SK-N-SH (cell line): ENCODE measurements at regions not wholly inside any gene's neighbourhood (a gene's known extent, or its start where the extent isn't known, plus 50 kb on each side); places are given as distances from the start of the nearest gene placed in this dataset.

Experiments
- CTCF ChIA-PET: fragments of 300-600, 350-600 bp; formaldehyde crosslinking; extraction: SDS; loops from one replicate; lab custom pipeline; 2021; lab: Yijun Ruan, JAX
- POLR2A ChIA-PET: fragments of 350-600 bp; sonication (Branson Sonifier 250); formaldehyde crosslinking; extraction: SDS; loops from one replicate; lab custom pipeline; 2020; ENCODE audit warnings: antibody characterized with exemption, inconsistent platforms; lab: Yijun Ruan, JAX
- DNase-seq: peaks from one replicate; pipeline ENCODE4 v3.0.0; 2012
- H2AFZ ChIP-seq: fragments of 200-600 bp; sonication (generic); 2 replicates; pipeline ENCODE4 v1.8.1; 2016; ENCODE audit warnings: antibody characterized with exemption, mild to moderate bottlenecking, low read depth
- H3F3A ChIP-seq: fragments of 200-600 bp; sonication (generic); replicated peaks from 2 replicates; pipeline ENCODE3; 2016; ENCODE audit warnings: antibody characterized with exemption, mild to moderate bottlenecking; ENCODE audit not compliant: insufficient read depth
- H3K27ac ChIP-seq, 2 experiments: fragments of 200-500 bp in 1 of 2; fragments of 200-600 bp in 1 of 2; sonication (Bioruptor generic) in 1 of 2; sonication (generic), shearing (Covaris generic) in 1 of 2; 2 replicates each; pipeline versions ENCODE4 v1.5.1 to v1.6.1; 2014 to 2016; ENCODE audit warnings: low read depth in 2 of 2, inconsistent platforms in 1 of 2, low read length in 1 of 2, mild to moderate bottlenecking in 1 of 2, mixed read lengths in 1 of 2
- H3K27me3 ChIP-seq: fragments of 200-600 bp; sonication (generic), shearing (Covaris generic); 2 replicates; pipeline ENCODE4 v1.6.1; 2016; ENCODE audit warnings: mixed run types; ENCODE audit not compliant: insufficient read depth
- H3K36me3 ChIP-seq, 2 experiments: fragments of 200-500 bp in 1 of 2; fragments of 200-600 bp in 1 of 2; sonication (Bioruptor generic) in 1 of 2; sonication (generic) in 1 of 2; replicated peaks in 1 of 2; 2 replicates each; pipeline versions ENCODE3 to v1.5.1; 2014 to 2016; ENCODE audit warnings: low read length in 1 of 2, mild to moderate bottlenecking in 1 of 2; ENCODE audit not compliant: insufficient read depth in 2 of 2, control insufficient read depth in 1 of 2
- H3K4me1 ChIP-seq, 2 experiments: fragments of 200-500 bp in 1 of 2; fragments of 200-600 bp in 1 of 2; sonication (Bioruptor generic) in 1 of 2; sonication (generic), shearing (Covaris generic) in 1 of 2; 2 replicates each; pipeline versions ENCODE4 v1.5.1 to v1.6.1; 2014 to 2016; ENCODE audit warnings: low read depth in 1 of 2, low read length in 1 of 2, mixed run types in 1 of 2; ENCODE audit not compliant: insufficient read depth in 2 of 2, control insufficient read depth in 1 of 2
- H3K4me2 ChIP-seq: fragments of 200-600 bp; sonication (generic), shearing (Covaris generic); 2 replicates; pipeline ENCODE4 v1.6.1; 2017; ENCODE audit warnings: mixed run types
- H3K4me3 ChIP-seq, 2 experiments: fragments of 200-500 bp in 1 of 2; fragments of 200-600 bp in 1 of 2; sonication (Bioruptor generic) in 1 of 2; sonication (generic), shearing (Covaris generic) in 1 of 2; 2 replicates each; pipeline versions ENCODE4 v1.5.1 to v1.8.1; 2014 to 2016; ENCODE audit warnings: low read depth in 2 of 2, inconsistent platforms in 1 of 2, low read length in 1 of 2, mild to moderate bottlenecking in 1 of 2, mixed read lengths in 1 of 2, moderate library complexity in 1 of 2
- H3K79me2 ChIP-seq: fragments of 200-600 bp; sonication (generic); 2 replicates; pipeline ENCODE4 v1.8.1; 2017; ENCODE audit warnings: mild to moderate bottlenecking; ENCODE audit not compliant: insufficient read depth
- H3K9ac ChIP-seq: fragments of 200-600 bp; sonication (generic); 2 replicates; pipeline ENCODE4 v1.6.1; 2017; ENCODE audit warnings: mixed run types
- H3K9me2 ChIP-seq: fragments of 200-600 bp; sonication (generic); 2 replicates; pipeline ENCODE4 v1.6.1; 2017; ENCODE audit warnings: mixed run types
- H3K9me3 ChIP-seq: fragments of 200-600 bp; sonication (generic); 2 replicates; pipeline ENCODE4 v1.6.1; 2017; ENCODE audit warnings: mixed run types, mild to moderate bottlenecking, moderate library complexity
- H4K20me1 ChIP-seq: fragments of 200-600 bp; sonication (generic); 2 replicates; pipeline ENCODE4 v1.6.1; 2017; ENCODE audit warnings: mild to moderate bottlenecking, mixed run types; ENCODE audit not compliant: insufficient read depth
- CHD2 ChIP-seq: fragments of 150-350 bp; IDR thresholded peaks from 2 replicates; pipeline ENCODE4 v1.6.1; 2018; ENCODE audit warnings: low read length; ENCODE audit not compliant: partially characterized antibody
- ELF1 ChIP-seq: IDR thresholded peaks from 2 replicates; pipeline ENCODE4 v1.4.0; 2012
- EZH2phosphoT487 ChIP-seq: fragments of 200-600 bp; sonication (generic); IDR thresholded peaks from 2 replicates; pipeline ENCODE4 v1.6.1; 2017; ENCODE audit warnings: low read depth, mixed run types, mild to moderate bottlenecking, antibody characterized with exemption, moderate library complexity, borderline replicate concordance
- GATA2 ChIP-seq: sonication (generic); formaldehyde crosslinking; IDR thresholded peaks from 2 replicates; pipeline ENCODE4 v1.5.0; 2020; ENCODE audit warnings: mild to moderate bottlenecking, missing genetic modification reagents
- JUND ChIP-seq: IDR thresholded peaks from 2 replicates; pipeline ENCODE4 v1.4.0; 2012
- MEF2A ChIP-seq: IDR thresholded peaks from 2 replicates; pipeline ENCODE4 v1.4.0; 2012; ENCODE audit warnings: low read depth, borderline replicate concordance
- MXI1 ChIP-seq: IDR thresholded peaks from 2 replicates; pipeline ENCODE4 v1.6.1; 2012; ENCODE audit warnings: mild to moderate bottlenecking, low read depth, low read length, improper control_type of control experiment
- NFIC ChIP-seq: IDR thresholded peaks from 2 replicates; pipeline ENCODE4 v1.4.0; 2012; ENCODE audit warnings: borderline replicate concordance
- POLR2AphosphoS5 ChIP-seq: IDR thresholded peaks from 2 replicates; pipeline ENCODE4 v1.6.1; 2012; ENCODE audit warnings: low read depth, low read length
- RAD21 ChIP-seq: IDR thresholded peaks from 2 replicates; pipeline ENCODE4 v1.6.1; 2012; ENCODE audit warnings: mild to moderate bottlenecking, low read length
- RXRA ChIP-seq: IDR thresholded peaks from 2 replicates; pipeline ENCODE4 v1.4.0; 2012; ENCODE audit warnings: low read depth, mild to moderate bottlenecking, borderline replicate concordance
- SIN3A ChIP-seq: IDR thresholded peaks from 2 replicates; pipeline ENCODE4 v1.6.1; 2012; ENCODE audit warnings: low read depth, mild to moderate bottlenecking, low read length, moderate library complexity, borderline replicate concordance
- SMC3 ChIP-seq: IDR thresholded peaks from 2 replicates; pipeline ENCODE4 v1.6.1; 2012; ENCODE audit warnings: low read depth, low read length, improper control_type of control experiment
- TEAD4 ChIP-seq: IDR thresholded peaks from 2 replicates; pipeline ENCODE4 v1.4.0; 2012; ENCODE audit warnings: mild to moderate bottlenecking, borderline replicate concordance; ENCODE audit not compliant: insufficient read depth
- USF2 ChIP-seq: fragments of 150-350 bp; IDR thresholded peaks from 2 replicates; pipeline ENCODE4 v1.6.1; 2017; ENCODE audit warnings: antibody characterized with exemption, low read length, low read depth, borderline replicate concordance
- WGBS: methylation state at CpG from one replicate; pipeline ENCODE4 v1.1.6; 2017; ENCODE audit warnings: low lambda C conversion rate; 5-methylcytosine and 5-hydroxymethylcytosine counted together
- TF ChIP-seq, protein P1 (sequence below): IDR thresholded peaks from 2 replicates; pipeline ENCODE4 v1.4.0; 2012; ENCODE audit warnings: low read depth
- TF ChIP-seq, protein P2 (sequence below): IDR thresholded peaks from 2 replicates; pipeline ENCODE4 v1.4.0; 2012; ENCODE audit warnings: low read depth, borderline replicate concordance

- Histone ChIP-seq H2AFZ (no peak overlapping the region), H3K9me3 (no peaks in the 10 kb centered on the region; the same call in 1 of the 2 replicates), H3K4me2 (no peak overlapping the region), H3K9me2 (no peaks in the 10 kb centered on the region), H3K4me3 (no peak overlapping the region), H3K79me2 (no peaks in the 10 kb centered on the region), H3K27ac (no peak overlapping the region), H3K9ac (no peak overlapping the region), H3K4me1 (no peaks in the 10 kb centered on the region), H3K27me3 (no peaks in the 10 kb centered on the region), H3F3A (no peaks in the 10 kb centered on the region), H3K36me3 (no peaks in the 10 kb centered on the region), H4K20me1 (no peaks in the 10 kb centered on the region)
- ChIA-PET POLR2A (no interaction called here), CTCF (no interaction called here)
- DNase-seq: no peak
- TF ChIP-seq RXRA: no peak
- TF ChIP-seq, protein P1, sequence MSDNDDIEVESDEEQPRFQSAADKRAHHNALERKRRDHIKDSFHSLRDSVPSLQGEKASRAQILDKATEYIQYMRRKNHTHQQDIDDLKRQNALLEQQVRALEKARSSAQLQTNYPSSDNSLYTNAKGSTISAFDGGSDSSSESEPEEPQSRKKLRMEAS: no peak
- TF ChIP-seq USF2: no peak
- no peak for TF ChIP-seq SMC3
- no peak for TF ChIP-seq EZH2phosphoT487
- TF ChIP-seq ELF1: no peak
- TF ChIP-seq RAD21: no peak
- TF ChIP-seq GATA2 (CRISPR knock-in tag): no peak
- TF ChIP-seq NFIC: no peak
These were observed 348.5 kb downstream of the KCNJ2 start for GRCh38 chr17:70517816-70518215.

DNA sequence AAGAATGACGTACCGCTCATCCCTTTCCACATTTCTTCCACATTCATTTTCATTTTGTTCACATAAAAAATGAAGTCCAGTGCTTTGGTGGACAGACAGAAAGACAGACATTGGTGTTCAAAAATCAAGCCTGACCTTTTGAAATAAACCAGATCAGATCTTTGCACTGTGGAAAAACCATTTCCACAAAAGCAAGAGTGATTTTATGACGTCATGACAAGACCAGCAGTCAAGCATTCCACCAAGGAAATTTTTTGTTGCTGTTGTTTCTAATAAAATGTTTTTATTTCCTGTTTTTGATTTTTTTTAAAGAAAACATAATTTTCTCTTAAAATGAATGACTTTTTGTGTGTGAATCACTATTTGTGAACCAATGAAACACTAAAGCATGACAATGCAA lies 350.0 kb downstream of the KCNJ2 start:
- Histone ChIP-seq H3K4me1 (no peaks in the 10 kb centered on the region), H3K4me2 (no peak overlapping the region), H3K9ac (no peak overlapping the region), H3K4me3 (no peak overlapping the region), H3K79me2 (no peaks in the 10 kb centered on the region), H3K27me3 (no peaks in the 10 kb centered on the region), H2AFZ (no peak overlapping the region), H3K9me3 (no peaks in the 10 kb centered on the region), H3K36me3 (no peaks in the 10 kb centered on the region), H3F3A (no peaks in the 10 kb centered on the region), H3K27ac (no peak overlapping the region), H4K20me1 (no peaks in the 10 kb centered on the region), H3K9me2 (no peaks in the 10 kb centered on the region)
- WGBS: 75% methylated on average over 3 of the region's 3 CpGs
- TF ChIP-seq USF2 (no peak), SMC3 (no peak), POLR2AphosphoS5 (no peak)
- TF ChIP-seq, protein P1: no peak
- no peak for DNase-seq
- POLR2A ChIA-PET: no interaction called here
- CTCF ChIA-PET: interaction anchor here (1.1 kb wide), 1 partner anchor 20 kb away, joined by 3 read pairs; no protein-coding TSS in a partner anchor

DNA sequence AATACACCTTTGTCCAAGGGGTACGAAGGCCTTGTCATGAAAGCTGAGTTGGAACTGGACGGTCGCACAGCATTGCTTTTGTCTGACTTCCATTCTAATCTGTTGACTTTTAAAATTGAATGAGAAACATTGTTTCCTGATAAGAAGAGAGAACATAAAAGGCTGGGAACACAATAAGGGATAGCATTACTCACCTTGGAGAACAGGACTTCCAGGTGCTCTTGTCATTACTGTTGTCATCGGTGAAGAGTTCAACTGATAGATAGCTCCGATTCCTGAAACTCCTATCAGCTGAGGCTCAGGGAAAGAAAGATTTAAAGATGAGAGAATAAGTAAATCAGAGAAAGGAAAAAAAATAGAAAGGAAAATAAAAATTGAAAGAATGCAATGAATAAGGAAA lies 351.1 kb downstream of the KCNJ2 start:
- 85% methylated on average over 5 of the region's 5 CpGs for WGBS
- no peaks in the 10 kb centered on the region for H3K4me1 ChIP-seq
- H2AFZ ChIP-seq: no peak overlapping the region
- H3K9ac ChIP-seq: no peak overlapping the region
- POLR2A ChIA-PET: no interaction called here
- no peaks in the 10 kb centered on the region for H3K36me3 ChIP-seq
- H3K27me3 ChIP-seq: no peaks in the 10 kb centered on the region
- no peaks in the 10 kb centered on the region for H3K9me2 ChIP-seq
- H3K4me3 ChIP-seq: no peak overlapping the region
- H3K27ac ChIP-seq: no peak overlapping the region
- H3K9me3 ChIP-seq: no peaks in the 10 kb centered on the region
- no peaks in the 10 kb centered on the region for H3K79me2 ChIP-seq
- CTCF ChIA-PET: interaction anchor here (0.9 to 2.0 kb wide), 2 partner anchors 14 to 32 kb away, joined by 3 to 12 read pairs; no protein-coding TSS in a partner anchor
- H3K4me2 ChIP-seq: no peak overlapping the region
- DNase-seq: no peak
- H3F3A ChIP-seq: no peaks in the 10 kb centered on the region
- no peaks in the 10 kb centered on the region for H4K20me1 ChIP-seq
- TF ChIP-seq EZH2phosphoT487 (no peak), JUND (no peak), MEF2A (no peak), MXI1 (no peak), SIN3A (no peak), NFIC (no peak), POLR2AphosphoS5 (no peak), CHD2 (no peak), USF2 (no peak), TEAD4 (no peak)
- TF ChIP-seq, protein P2, sequence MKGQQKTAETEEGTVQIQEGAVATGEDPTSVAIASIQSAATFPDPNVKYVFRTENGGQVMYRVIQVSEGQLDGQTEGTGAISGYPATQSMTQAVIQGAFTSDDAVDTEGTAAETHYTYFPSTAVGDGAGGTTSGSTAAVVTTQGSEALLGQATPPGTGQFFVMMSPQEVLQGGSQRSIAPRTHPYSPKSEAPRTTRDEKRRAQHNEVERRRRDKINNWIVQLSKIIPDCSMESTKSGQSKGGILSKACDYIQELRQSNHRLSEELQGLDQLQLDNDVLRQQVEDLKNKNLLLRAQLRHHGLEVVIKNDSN: no peak
